Motor neuron (in vitro differentiated cells): ENCODE measurements at regions not wholly inside any gene's neighbourhood (a gene's known extent, or its start where the extent isn't known, plus 50 kb on each side); places are given as distances from the start of the nearest gene placed in this dataset.
"Not testable (repeated sequence)": the region's sequence is repeated elsewhere in the genome, so short reads cannot be mapped to it uniquely, and the experiment has no call there.

ENCODE experiments used
- ATAC-seq, 8 experiments: fragments of 200-7000 bp; cut with Tn5 transposase; replicated peaks in 6 of 8; 2 replicates each; pipeline ENCODE4 v1.8.0; 2021; ENCODE audit warnings: mild to moderate bottlenecking in 8 of 8, moderate library complexity in 8 of 8
- H3K27ac ChIP-seq, 2 donors: fragments of 250-450 bp; sonication (Bioruptor Pico); 2 replicates each; pipeline ENCODE4 v1.9.0; 2021; ENCODE audit warnings: antibody characterized with exemption in 2 of 2, mild to moderate bottlenecking in 2 of 2, moderate library complexity in 1 of 2
- H3K4me1 ChIP-seq, 2 donors: fragments of 250-450 bp; sonication (Bioruptor Pico); replicated peaks in 1 of 2; 2 replicates each; pipeline ENCODE4 v1.6.1; 2021; ENCODE audit warnings: antibody characterized with exemption in 2 of 2, mild to moderate bottlenecking in 2 of 2, moderate library complexity in 1 of 2
- H3K4me3 ChIP-seq, 5 donors: fragments of 250-450 bp; sonication (Bioruptor Pico); 2 replicates each; pipeline ENCODE4 v1.9.0; 2021; ENCODE audit warnings: antibody characterized with exemption in 5 of 5, mild to moderate bottlenecking in 5 of 5, moderate library complexity in 4 of 5
- WGBS, 10 experiments: fragments of 450-650 bp; shearing (Covaris generic); methylation state at CpG; one replicate each; pipeline ENCODE4 v1.0.0; 2022; 5-methylcytosine and 5-hydroxymethylcytosine counted together
- in situ Hi-C, 9 experiments: fragments of 400-800 bp; cut with MboI; loops; one replicate each; pipeline ENCODE4 v1.15.0; 2021; ENCODE audit warnings: low sequenced_read_pairs in 9 of 9, low pct_unique_long_range_greater_than_20kb in 2 of 9; ENCODE audit not compliant: unreplicated experiment in 9 of 9

GRCh38 chr14:66022526-66022925 is 463.6 kb upstream of the CCDC196 start:
- Histone ChIP-seq H3K4me3 (no peak overlapping the region), H3K4me1 (no peaks in the 10 kb centered on the region), H3K27ac (no peak overlapping the region)
- in situ Hi-C loops, result no loop called here
- WGBS, 10 experiments, result 40 to 85% (median 66%) methylated on average over 1 to 8 of the region's 8 CpGs; no CpG with 5 or more reads in 4 of the 10 experiments
- no peak for ATAC-seq

- WGBS, 10 experiments, result 43 to 93% (median 81%) methylated on average over 1 to 5 of the region's 5 CpGs; no CpG with 5 or more reads in 1 of the 10 experiments
- no peaks in the 10 kb centered on the region for H3K4me1 ChIP-seq
- no peak for ATAC-seq
- in situ Hi-C loops, result no loop called here
- no peak overlapping the region for H3K27ac ChIP-seq
- H3K4me3 ChIP-seq, result no peak overlapping the region
These were observed 460.4 kb upstream of the CCDC196 start for GRCh38 chr14:66025779-66026178.

GRCh38 chr14:66031981-66032380 is 454.2 kb upstream of the CCDC196 start:
- H3K4me1 ChIP-seq, ATAC-seq, in situ Hi-C loops, H3K27ac ChIP-seq, H3K4me3 ChIP-seq: not testable (repeated sequence)
- 37 to 100% (median 85%) methylated on average over 1 to 4 of the region's 12 CpGs; no CpG with 5 or more reads in 6 of the 10 experiments for WGBS, 10 experiments

- 44 to 100% (median 93%) methylated on average over 1 to 5 of the region's 5 CpGs; no CpG with 5 or more reads in 2 of the 10 experiments for WGBS, 10 experiments
- no peak for ATAC-seq
- H3K4me1 ChIP-seq, result peaks cover under 1 to 6% of the 10 kb centered on the region in 2 donors
- H3K4me3 ChIP-seq, result no peak overlapping the region
- H3K27ac ChIP-seq, result no peak overlapping the region
- in situ Hi-C loops, result no loop called here
These were observed 453.4 kb upstream of the CCDC196 start for GRCh38 chr14:66032800-66033199.

GRCh38 chr14:66036547-66036946 is 449.6 kb upstream of the CCDC196 start:
- WGBS, 10 experiments, result 25 to 100% (median 75%) methylated on average over 1 to 2 of the region's 2 CpGs
- Histone ChIP-seq H3K27ac (no peak overlapping the region), H3K4me1 (peaks cover 6 to 8% of the 10 kb centered on the region in 2 donors), H3K4me3 (no peak overlapping the region)
- peak in 4 of 8 experiments; percentile 24 to 72 (median 41) for ATAC-seq
- in situ Hi-C loops, result no loop called here

GRCh38 chr14:66037361-66037760 is 448.8 kb upstream of the CCDC196 start:
- Histone ChIP-seq H3K27ac (no peak overlapping the region), H3K4me1 (peaks cover 6 to 8% of the 10 kb centered on the region in 2 donors), H3K4me3 (no peak overlapping the region)
- 14 to 100% (median 75%) methylated on average over 1 to 2 of the region's 2 CpGs; no CpG with 5 or more reads in 5 of the 10 experiments for WGBS, 10 experiments
- ATAC-seq, result peak in 3 of 8 experiments; percentile 64 to 72 (median 68)
- in situ Hi-C loops, result no loop called here

- Histone ChIP-seq H3K4me3 (no peak overlapping the region), H3K27ac (no peak overlapping the region), H3K4me1 (peaks cover 6 to 8% of the 10 kb centered on the region in 2 donors)
- WGBS, 10 experiments, result 0 to 100% (median 60%) methylated on average over 1 to 3 of the region's 3 CpGs; no CpG with 5 or more reads in 3 of the 10 experiments
- no peak for ATAC-seq
- in situ Hi-C loops, result no loop called here
These were observed 448.0 kb upstream of the CCDC196 start for GRCh38 chr14:66038212-66038611.

- in situ Hi-C loops, result no loop called here
- 50 to 100% (median 83%) methylated on average over 1 of the region's 1 CpG; no CpG with 5 or more reads in 3 of the 10 experiments for WGBS, 10 experiments
- Histone ChIP-seq H3K4me3 (no peak overlapping the region), H3K27ac (no peak overlapping the region), H3K4me1 (peaks cover 6 to 8% of the 10 kb centered on the region in 2 donors)
- ATAC-seq, result peak; percentile 52 to 97 (median 77)
These were observed 447.6 kb upstream of the CCDC196 start for GRCh38 chr14:66038618-66039017.

GRCh38 chr14:66039495-66039894 is 446.7 kb upstream of the CCDC196 start:
- Histone ChIP-seq H3K27ac (no peak overlapping the region), H3K4me3 (no peak overlapping the region), H3K4me1 (peaks cover 6 to 8% of the 10 kb centered on the region in 2 donors)
- ATAC-seq, result no peak
- in situ Hi-C loops, result no loop called here

GRCh38 chr14:66041582-66041981 is 444.6 kb upstream of the CCDC196 start:
- H3K4me3 ChIP-seq, result no peak overlapping the region
- ATAC-seq, result no peak
- 17 to 97% (median 80%) methylated on average over 1 to 5 of the region's 6 CpGs; no CpG with 5 or more reads in 2 of the 10 experiments for WGBS, 10 experiments
- H3K27ac ChIP-seq, result no peak overlapping the region
- H3K4me1 ChIP-seq, result peaks cover 6 to 8% of the 10 kb centered on the region in 2 donors
- in situ Hi-C loops, result no loop called here

- no peak overlapping the region for H3K4me3 ChIP-seq
- H3K27ac ChIP-seq, result no peak overlapping the region
- in situ Hi-C loops, result no loop called here
- H3K4me1 ChIP-seq, result no peaks in the 10 kb centered on the region
- peak in 1 of 8 experiments; percentile 79 for ATAC-seq
These were observed 442.2 kb upstream of the CCDC196 start for GRCh38 chr14:66043921-66044320.

- in situ Hi-C loops, result no loop called here
These were observed 440.6 kb upstream of the CCDC196 start for GRCh38 chr14:66045572-66046021.

GRCh38 chr14:66046035-66046434 is 440.1 kb upstream of the CCDC196 start:
- in situ Hi-C loops, result no loop called here
- ATAC-seq, result no peak
- Histone ChIP-seq H3K4me1 (no peaks in the 10 kb centered on the region), H3K4me3 (no peak overlapping the region), H3K27ac (no peak overlapping the region)
- WGBS, 10 experiments, result 33 to 100% (median 67%) methylated on average over 1 of the region's 1 CpG; no CpG with 5 or more reads in 3 of the 10 experiments

More at GRCh38 chr14:66045572-66046021, 440.6 kb upstream of the CCDC196 start:
- Histone ChIP-seq H3K4me1 (no peaks in the 10 kb centered on the region), H3K27ac (no peak overlapping the region), H3K4me3 (no peak overlapping the region)
- 53 to 100% (median 91%) methylated on average over 2 to 4 of the region's 7 CpGs; no CpG with 5 or more reads in 5 of the 10 experiments for WGBS, 10 experiments
- ATAC-seq, result peak in 4 of 8 experiments; percentile 41 to 91 (median 70)

GRCh38 chr14:66046591-66046990 is 439.6 kb upstream of the CCDC196 start:
- H3K4me3 ChIP-seq, result no peak overlapping the region
- H3K27ac ChIP-seq, result no peak overlapping the region
- H3K4me1 ChIP-seq, result no peaks in the 10 kb centered on the region
- in situ Hi-C loops, result no loop called here
- WGBS, 10 experiments, result 33 to 100% (median 69%) methylated on average over 1 of the region's 1 CpG
- ATAC-seq, result no peak
